ENCODE measurements at regions not wholly inside any gene's neighbourhood (a gene's known extent, or its start where the extent isn't known, plus 50 kb on each side); places are given as distances from the start of the nearest gene placed in this dataset.

DNA sequence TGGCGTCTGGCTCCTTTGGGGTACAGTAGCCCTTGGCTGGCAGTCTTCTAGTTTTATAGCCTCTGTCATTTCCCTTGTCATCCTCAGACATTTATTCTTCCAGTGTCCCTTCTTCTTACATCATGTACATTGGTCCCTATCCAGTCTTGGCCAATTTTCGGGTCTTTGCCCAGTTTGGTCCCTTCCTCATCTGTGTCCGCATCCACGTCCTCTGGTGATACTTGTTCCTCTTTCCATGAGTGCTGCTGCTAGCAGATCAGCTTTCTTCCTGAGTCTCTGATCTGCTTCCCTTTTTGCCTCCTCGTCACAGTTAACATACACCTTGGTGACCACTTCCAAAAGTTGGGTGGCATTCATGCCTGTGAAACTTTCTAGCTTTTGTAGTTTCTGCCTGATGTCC is 86.2 kb upstream of the GPR6 start (continued):
- TF ChIP-seq ETS1 (IDR thresholded peaks at IDR 0.05), result no peak
- TF ChIP-seq REST (IDR thresholded peaks at IDR 0.05; ENCODE audit: unreplicated experiment), result no peak

- ATAC-seq, result peak; percentile 85
- Mint-ChIP-seq H3K4me1 (peaks cover 34% of the 10 kb centered on the region), H3K9me3 (peaks cover 42% of the 10 kb centered on the region), H3K36me3 (ENCODE audit: low read depth) (peaks cover 51% of the 10 kb centered on the region), H3K27ac (peak overlapping the region; percentile 38), H3K27me3 (ENCODE audit: insufficient read depth, low read depth, poor library complexity) (peaks cover 9% of the 10 kb centered on the region), H3K4me3 (peak overlapping the region; percentile 8; the same call in 2 of the 3 replicates)
- Histone ChIP-seq H3K27ac (ENCODE audit: low read depth) (no peak overlapping the region), H3K4me2 (no peak overlapping the region), H4K20me1 (replicated peaks; ENCODE audit: insufficient read depth) (no peaks in the 10 kb centered on the region), H3K27me3 (ENCODE audit: insufficient read depth) (no peaks in the 10 kb centered on the region), H3F3A (replicated peaks; ENCODE audit: low read depth) (no peaks in the 10 kb centered on the region), H3K4me3 (no peak overlapping the region), H3K9me2 (ENCODE audit: insufficient read depth) (peaks cover 19% of the 10 kb centered on the region; the same call in 1 of the 2 replicates), H3K79me2 (replicated peaks; ENCODE audit: insufficient read depth) (no peaks in the 10 kb centered on the region), H3K36me3 (ENCODE audit: insufficient read depth) (peaks cover 16% of the 10 kb centered on the region), H2AFZ (0 out of 2 replicates have a peak overlapping the region, but pooled peaks have one; percentile 1), H3K4me1 (ENCODE audit: insufficient read depth) (peaks cover 9% of the 10 kb centered on the region; the same call in 1 of the 2 replicates)
- peak; percentile 82 for DNase-seq (ENCODE audit: low spot score)
- TF ChIP-seq CREB1 (CRISPR knock-in tag; IDR thresholded peaks at IDR 0.05; ENCODE audit: low read depth) (no peak), EZH2phosphoT487 (IDR thresholded peaks at IDR 0.05; ENCODE audit: unreplicated experiment) (no peak), EZH2 (IDR thresholded peaks at IDR 0.05; ENCODE audit: low read depth, unreplicated experiment) (no peak), NANOG (IDR thresholded peaks at IDR 0.05; ENCODE audit: borderline replicate concordance) (no peak), REST (IDR thresholded peaks at IDR 0.05; ENCODE audit: unreplicated experiment) (no peak), STAT1 (IDR thresholded peaks at IDR 0.05; ENCODE audit: unreplicated experiment) (no peak), ZNF331 (CRISPR knock-in tag; IDR thresholded peaks at IDR 0.05; ENCODE audit: low read depth) (no peak), POLR2AphosphoS5 (IDR thresholded peaks at IDR 0.05; ENCODE audit: low read depth) (no peak)
- TF ChIP-seq, protein P1, sequence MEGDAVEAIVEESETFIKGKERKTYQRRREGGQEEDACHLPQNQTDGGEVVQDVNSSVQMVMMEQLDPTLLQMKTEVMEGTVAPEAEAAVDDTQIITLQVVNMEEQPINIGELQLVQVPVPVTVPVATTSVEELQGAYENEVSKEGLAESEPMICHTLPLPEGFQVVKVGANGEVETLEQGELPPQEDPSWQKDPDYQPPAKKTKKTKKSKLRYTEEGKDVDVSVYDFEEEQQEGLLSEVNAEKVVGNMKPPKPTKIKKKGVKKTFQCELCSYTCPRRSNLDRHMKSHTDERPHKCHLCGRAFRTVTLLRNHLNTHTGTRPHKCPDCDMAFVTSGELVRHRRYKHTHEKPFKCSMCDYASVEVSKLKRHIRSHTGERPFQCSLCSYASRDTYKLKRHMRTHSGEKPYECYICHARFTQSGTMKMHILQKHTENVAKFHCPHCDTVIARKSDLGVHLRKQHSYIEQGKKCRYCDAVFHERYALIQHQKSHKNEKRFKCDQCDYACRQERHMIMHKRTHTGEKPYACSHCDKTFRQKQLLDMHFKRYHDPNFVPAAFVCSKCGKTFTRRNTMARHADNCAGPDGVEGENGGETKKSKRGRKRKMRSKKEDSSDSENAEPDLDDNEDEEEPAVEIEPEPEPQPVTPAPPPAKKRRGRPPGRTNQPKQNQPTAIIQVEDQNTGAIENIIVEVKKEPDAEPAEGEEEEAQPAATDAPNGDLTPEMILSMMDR (conservative IDR thresholded peaks at IDR 0.05; ENCODE audit: low read depth in 2 of 2), result 0 out of 4 replicates have a peak, but pooled peaks of 1 of the 2 experiments have one; percentile 32
Measured at GRCh38 chr6:109892451-109893435, 85.4 kb upstream of the GPR6 start.

Measured in GM23338 (cell line).